Esophagus squamous epithelium (tissue), 4 donors: ENCODE measurements at regions not wholly inside any gene's neighbourhood (a gene's known extent, or its start where the extent isn't known, plus 50 kb on each side); places are given as distances from the start of the nearest gene placed in this dataset.

Experiments used
- POLR2A ChIP-seq, 4 donors: fragments of 450-650 bp; IDR thresholded peaks; one replicate each; pipeline ENCODE4 v1.6.1; 2017; ENCODE audit warnings: antibody characterized with exemption in 4 of 4, mild to moderate bottlenecking in 4 of 4, moderate library complexity in 3 of 4
- TF ChIP-seq, protein P1 (sequence below), 6 experiments: fragments of 450-650 bp in 4 of 6; fragments of 200-600 bp in 2 of 6; sonication (generic) in 2 of 6; IDR thresholded peaks; one replicate each; pipeline ENCODE4 v1.5.1; 2016 to 2019; ENCODE audit warnings: antibody characterized with exemption in 6 of 6, mild to moderate bottlenecking in 4 of 6, moderate library complexity in 4 of 6

DNA sequence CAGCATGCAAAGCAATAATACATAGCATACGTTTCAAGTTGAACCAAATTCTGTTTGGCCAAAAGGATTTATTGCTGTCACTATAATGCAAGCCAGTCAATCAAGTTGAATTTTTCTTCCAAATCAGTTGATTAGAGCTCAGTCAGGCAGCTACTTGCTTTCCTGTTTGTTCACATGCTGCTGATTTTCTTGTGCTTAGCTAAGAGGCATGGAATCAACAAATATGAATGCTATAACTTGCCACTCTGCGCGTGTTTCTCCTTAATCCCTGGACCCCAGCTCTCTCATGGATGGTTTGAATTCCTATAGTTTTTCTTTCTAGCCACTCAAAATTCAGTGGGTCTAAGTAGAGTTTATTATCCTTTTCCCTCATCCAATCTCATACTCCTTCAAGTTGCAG is 311.3 kb downstream of the KLF5 start:
- TF ChIP-seq, protein P1, sequence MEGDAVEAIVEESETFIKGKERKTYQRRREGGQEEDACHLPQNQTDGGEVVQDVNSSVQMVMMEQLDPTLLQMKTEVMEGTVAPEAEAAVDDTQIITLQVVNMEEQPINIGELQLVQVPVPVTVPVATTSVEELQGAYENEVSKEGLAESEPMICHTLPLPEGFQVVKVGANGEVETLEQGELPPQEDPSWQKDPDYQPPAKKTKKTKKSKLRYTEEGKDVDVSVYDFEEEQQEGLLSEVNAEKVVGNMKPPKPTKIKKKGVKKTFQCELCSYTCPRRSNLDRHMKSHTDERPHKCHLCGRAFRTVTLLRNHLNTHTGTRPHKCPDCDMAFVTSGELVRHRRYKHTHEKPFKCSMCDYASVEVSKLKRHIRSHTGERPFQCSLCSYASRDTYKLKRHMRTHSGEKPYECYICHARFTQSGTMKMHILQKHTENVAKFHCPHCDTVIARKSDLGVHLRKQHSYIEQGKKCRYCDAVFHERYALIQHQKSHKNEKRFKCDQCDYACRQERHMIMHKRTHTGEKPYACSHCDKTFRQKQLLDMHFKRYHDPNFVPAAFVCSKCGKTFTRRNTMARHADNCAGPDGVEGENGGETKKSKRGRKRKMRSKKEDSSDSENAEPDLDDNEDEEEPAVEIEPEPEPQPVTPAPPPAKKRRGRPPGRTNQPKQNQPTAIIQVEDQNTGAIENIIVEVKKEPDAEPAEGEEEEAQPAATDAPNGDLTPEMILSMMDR (IDR thresholded peaks at IDR 0.05): no peak
- TF ChIP-seq POLR2A (IDR thresholded peaks at IDR 0.05): no peak
